BJ (cell line): ENCODE measurements at regions not wholly inside any gene's neighbourhood (a gene's known extent, or its start where the extent isn't known, plus 50 kb on each side); places are given as distances from the start of the nearest gene placed in this dataset.

Source experiments
- CTCF ChIA-PET: fragments of 350-600 bp; formaldehyde crosslinking; extraction: SDS; loops from one replicate; lab custom pipeline; 2021; ENCODE audit warnings: antibody characterized with exemption, inconsistent platforms; lab: Yijun Ruan, JAX
- POLR2A ChIA-PET: fragments of 300-600 bp; sonication (Branson Sonifier 250); formaldehyde crosslinking; extraction: SDS; loops from one replicate; lab custom pipeline; 2021; ENCODE audit warnings: antibody characterized with exemption; lab: Charles Lee
- DNase-seq: peaks from one replicate; pipeline ENCODE4 v3.0.0-alpha.2; 2011; ENCODE audit warnings: low read depth
- H3K27me3 ChIP-seq: 2 replicates; pipeline ENCODE4 v1.6.0; 2011; ENCODE audit warnings: low read length; ENCODE audit not compliant: control insufficient read depth, insufficient read depth
- H3K36me3 ChIP-seq: 2 replicates; pipeline ENCODE4 v1.5.1; 2011; ENCODE audit warnings: low read length; ENCODE audit not compliant: control insufficient read depth, insufficient read depth
- H3K4me3 ChIP-seq: 2 replicates; pipeline ENCODE4 v1.5.1; 2011; ENCODE audit warnings: low read depth, mild to moderate bottlenecking, control low read depth, low read length
- TF ChIP-seq, protein P1 (sequence below): IDR thresholded peaks from 2 replicates; pipeline ENCODE4 v1.5.1; 2011; ENCODE audit warnings: low read depth, mild to moderate bottlenecking, control low read depth, inconsistent platforms, low read length, moderate library complexity; ENCODE audit not compliant: insufficient read depth

DNA sequence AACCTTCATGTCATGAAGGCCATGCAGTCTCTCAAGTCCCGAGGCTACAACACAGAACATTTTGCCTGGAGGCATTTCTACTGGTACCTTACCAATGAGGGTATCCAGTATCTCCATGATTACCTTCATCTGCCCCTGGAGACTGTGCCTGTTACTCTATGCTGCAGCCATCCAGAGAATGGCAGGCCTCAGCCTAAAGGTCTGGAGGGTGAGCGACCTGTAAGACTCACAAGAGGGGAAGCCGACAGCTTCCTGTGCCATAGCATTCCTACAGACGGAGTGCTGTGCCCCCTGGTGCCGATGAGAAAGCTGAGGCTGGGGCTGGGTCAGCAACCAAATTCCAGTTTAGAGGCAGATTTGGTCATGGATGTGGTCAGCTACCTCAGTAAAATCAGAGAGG, 51.3 kb upstream of the CADPS start:
- CTCF ChIA-PET = no interaction called here
- DNase-seq = no peak
- Histone ChIP-seq H3K36me3 (no peaks in the 10 kb centered on the region), H3K27me3 (no peaks in the 10 kb centered on the region), H3K4me3 (no peak overlapping the region)
- TF ChIP-seq, protein P1, sequence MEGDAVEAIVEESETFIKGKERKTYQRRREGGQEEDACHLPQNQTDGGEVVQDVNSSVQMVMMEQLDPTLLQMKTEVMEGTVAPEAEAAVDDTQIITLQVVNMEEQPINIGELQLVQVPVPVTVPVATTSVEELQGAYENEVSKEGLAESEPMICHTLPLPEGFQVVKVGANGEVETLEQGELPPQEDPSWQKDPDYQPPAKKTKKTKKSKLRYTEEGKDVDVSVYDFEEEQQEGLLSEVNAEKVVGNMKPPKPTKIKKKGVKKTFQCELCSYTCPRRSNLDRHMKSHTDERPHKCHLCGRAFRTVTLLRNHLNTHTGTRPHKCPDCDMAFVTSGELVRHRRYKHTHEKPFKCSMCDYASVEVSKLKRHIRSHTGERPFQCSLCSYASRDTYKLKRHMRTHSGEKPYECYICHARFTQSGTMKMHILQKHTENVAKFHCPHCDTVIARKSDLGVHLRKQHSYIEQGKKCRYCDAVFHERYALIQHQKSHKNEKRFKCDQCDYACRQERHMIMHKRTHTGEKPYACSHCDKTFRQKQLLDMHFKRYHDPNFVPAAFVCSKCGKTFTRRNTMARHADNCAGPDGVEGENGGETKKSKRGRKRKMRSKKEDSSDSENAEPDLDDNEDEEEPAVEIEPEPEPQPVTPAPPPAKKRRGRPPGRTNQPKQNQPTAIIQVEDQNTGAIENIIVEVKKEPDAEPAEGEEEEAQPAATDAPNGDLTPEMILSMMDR = no peak
- POLR2A ChIA-PET = no interaction called here

DNA sequence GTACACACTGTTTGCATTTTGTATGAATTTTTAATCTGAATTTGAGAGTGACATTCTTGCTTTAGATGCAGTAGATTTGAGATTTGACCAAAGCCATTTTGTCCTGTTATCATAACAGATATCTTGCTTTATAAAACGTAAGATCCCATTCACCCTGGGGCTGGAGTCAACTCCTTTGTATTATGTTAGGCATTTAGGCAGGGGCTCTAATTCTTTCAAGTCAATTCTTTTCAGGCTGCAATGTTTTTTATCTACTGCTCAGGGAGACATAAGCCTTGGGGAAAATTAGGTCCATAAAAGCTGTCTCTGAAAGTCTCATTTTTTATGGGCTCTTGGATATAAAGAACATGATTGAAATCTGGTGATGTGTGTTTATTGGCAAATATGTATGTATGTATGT, 53.0 kb upstream of the CADPS start:
- Histone ChIP-seq H3K4me3 (no peak overlapping the region), H3K36me3 (no peaks in the 10 kb centered on the region), H3K27me3 (no peaks in the 10 kb centered on the region)
- no peak for DNase-seq
- ChIA-PET CTCF (interaction anchor here (0.7 kb wide), 1 partner anchor 263 kb away, joined by 3 read pairs; no protein-coding TSS in a partner anchor), POLR2A (no interaction called here)
- TF ChIP-seq, protein P1 = no peak

DNA sequence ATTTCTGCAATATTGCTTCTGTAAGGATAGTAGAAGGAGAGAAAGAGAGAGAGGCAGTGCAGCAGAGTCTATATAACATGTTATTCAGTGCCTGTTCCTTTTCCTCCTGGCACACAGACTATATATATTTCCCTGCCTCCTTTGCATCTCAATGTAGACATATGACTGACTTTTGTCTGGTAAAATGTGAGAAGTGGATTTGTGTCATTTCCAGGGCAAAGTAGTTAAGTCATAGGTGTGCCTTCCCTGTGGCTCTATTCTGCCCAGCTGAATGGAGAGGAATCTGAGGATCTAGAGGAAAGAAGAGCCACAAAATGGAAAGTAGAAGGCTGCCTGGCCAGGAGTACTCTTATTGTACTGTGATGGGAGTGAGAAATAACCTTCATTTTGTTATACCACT, 54.6 kb upstream of the CADPS start:
- TF ChIP-seq, protein P1 = no peak
- no peak for DNase-seq

DNA sequence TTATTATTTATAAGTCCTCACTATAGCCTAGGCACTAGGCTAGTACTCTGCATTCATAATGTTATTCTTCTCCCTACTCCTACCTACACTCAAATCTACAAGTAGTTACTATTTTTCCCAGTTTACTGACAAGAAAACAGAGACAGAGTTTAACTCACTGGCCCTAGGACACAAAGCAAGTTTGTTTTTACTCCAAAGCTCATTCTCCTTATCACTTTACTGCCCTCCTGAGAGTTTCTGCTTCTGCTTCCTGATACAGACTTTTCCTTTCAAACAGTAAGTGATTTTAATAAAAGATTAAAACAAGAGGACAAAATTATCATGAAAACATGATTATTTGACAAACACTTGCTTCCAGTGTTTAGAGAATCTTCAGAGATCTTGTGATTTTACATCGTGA, 60.6 kb upstream of the CADPS start:
- no peaks in the 10 kb centered on the region for H3K27me3 ChIP-seq
- POLR2A ChIA-PET = no interaction called here

More for the DNA sequence above, 54.6 kb upstream of the CADPS start:
- POLR2A ChIA-PET = no interaction called here
- Histone ChIP-seq H3K4me3 (no peak overlapping the region), H3K27me3 (no peaks in the 10 kb centered on the region), H3K36me3 (no peaks in the 10 kb centered on the region)
- CTCF ChIA-PET = no interaction called here

DNA sequence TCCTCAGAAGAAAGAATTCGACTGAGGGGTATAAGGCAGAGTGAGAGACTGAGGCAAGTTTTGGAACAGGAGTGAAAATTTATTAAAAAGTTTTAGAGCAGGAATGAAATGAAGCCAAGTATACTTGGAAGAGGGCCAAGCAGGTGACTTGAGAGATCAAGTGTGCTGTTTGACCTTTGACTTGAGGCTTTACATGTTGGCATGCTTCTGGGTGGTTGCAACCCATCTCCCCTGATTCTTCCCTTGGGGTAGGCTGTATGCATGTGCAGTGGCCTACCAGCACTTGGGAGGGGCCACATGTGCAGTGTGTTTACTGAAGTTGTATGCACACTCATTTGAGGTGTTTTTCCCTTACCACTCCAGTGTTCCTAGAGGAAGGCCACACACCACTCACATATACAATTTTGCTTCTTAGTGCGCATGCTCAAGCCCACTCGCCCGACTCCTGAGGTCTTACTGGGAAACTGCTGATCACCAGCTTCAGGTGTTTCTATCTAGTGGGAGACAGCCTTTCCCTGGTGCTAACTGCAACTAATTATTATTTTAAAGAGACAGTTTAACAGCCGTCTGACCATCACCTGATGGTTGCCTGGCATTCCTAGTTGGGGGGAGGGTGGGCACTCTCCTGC, 61.5 kb upstream of the CADPS start:
- no peaks in the 10 kb centered on the region for H3K36me3 ChIP-seq
- TF ChIP-seq, protein P1 = no peak
- H3K27me3 ChIP-seq = no peaks in the 10 kb centered on the region
- ChIA-PET POLR2A (no interaction called here), CTCF (no interaction called here)
- no peak overlapping the region for H3K4me3 ChIP-seq
- DNase-seq = no peak

More for the DNA sequence above, 60.6 kb upstream of the CADPS start:
- TF ChIP-seq, protein P1 = no peak
- CTCF ChIA-PET = no interaction called here
- Histone ChIP-seq H3K36me3 (no peaks in the 10 kb centered on the region), H3K4me3 (no peak overlapping the region)
- DNase-seq = no peak
